Endothelial cell of umbilical vein (primary cell): ENCODE measurements at regions not wholly inside any gene's neighbourhood (a gene's known extent, or its start where the extent isn't known, plus 50 kb on each side); places are given as distances from the start of the nearest gene placed in this dataset.

Source experiments
- BruUV-seq: library from RNA; stranded (reverse); fragments of 400-500 nt; replicated peaks from 2 replicates; lab custom pipeline; 2021; lab: Mats Ljungman, UMichigan
- CTCF ChIA-PET: fragments of 300-600, 350-600 bp; sonication (Branson Sonifier 250); formaldehyde crosslinking; loops from one replicate; lab custom pipeline; 2021; ENCODE audit warnings: antibody characterized with exemption, inconsistent platforms; lab: Charles Lee
- POLR2A ChIA-PET: fragments of 300-600, 350-600 bp; sonication (Branson Sonifier 250); formaldehyde crosslinking; loops from one replicate; lab custom pipeline; 2021; ENCODE audit warnings: antibody characterized with exemption, inconsistent platforms; lab: Charles Lee
- DNase-seq: peaks from one replicate; pipeline ENCODE4 v3.0.0-alpha.2; 2011; ENCODE audit warnings: low read depth, low spot score
- FAIRE-seq: peaks from 2 replicates; lab custom pipeline; 2011; peaks lifted over from hg19 to GRCh38; lab: Jason Lieb, UNC
- H2AFZ ChIP-seq: 2 replicates; pipeline ENCODE4 v1.6.0; 2012; ENCODE audit warnings: low read depth, low read length, control low read depth, inconsistent platforms
- H3K27ac ChIP-seq: 2 replicates; pipeline ENCODE4 v1.5.1; 2011; ENCODE audit warnings: low read depth, mild to moderate bottlenecking, control low read depth, low read length, moderate library complexity; ENCODE audit not compliant: insufficient read depth
- H3K27me3 ChIP-seq, 2 experiments: 2 replicates each; pipeline versions ENCODE4 v1.6.0 to v1.6.1; 2011; ENCODE audit warnings: low read length in 2 of 2, mixed read lengths in 1 of 2; ENCODE audit not compliant: control insufficient read depth in 2 of 2, insufficient read depth in 2 of 2
- H3K36me3 ChIP-seq, 2 experiments: 2 replicates in 1 of 2; 3 replicates in 1 of 2; pipeline ENCODE4 v1.5.1; 2011; ENCODE audit warnings: low read length in 2 of 2, mild to moderate bottlenecking in 1 of 2, moderate library complexity in 1 of 2; ENCODE audit not compliant: control insufficient read depth in 2 of 2, insufficient read depth in 2 of 2; ENCODE audit errors: extremely low read depth in 1 of 2
- H3K4me1 ChIP-seq: 3 replicates; pipeline ENCODE4 v1.5.1; 2011; ENCODE audit warnings: mild to moderate bottlenecking, low read length; ENCODE audit not compliant: control insufficient read depth, insufficient read depth; ENCODE audit errors: extremely low read depth
- H3K4me2 ChIP-seq: 2 replicates; pipeline ENCODE4 v1.6.1; 2011; ENCODE audit warnings: low read length, control low read depth, mixed read lengths; ENCODE audit not compliant: insufficient read depth
- H3K4me3 ChIP-seq, 3 experiments: fragments of 200-600 bp in 1 of 3; sonication (generic), shearing (Covaris generic) in 1 of 3; replicated peaks in 1 of 3; 2 replicates each; pipeline ENCODE4 v1.5.1; 2011 to 2016; ENCODE audit warnings: control low read depth in 3 of 3, low read length in 3 of 3, mild to moderate bottlenecking in 2 of 3, inconsistent platforms in 1 of 3, low read depth in 1 of 3, moderate library complexity in 1 of 3; ENCODE audit not compliant: insufficient read depth in 1 of 3
- H3K79me2 ChIP-seq: 2 replicates; pipeline ENCODE4 v1.6.0; 2012; ENCODE audit warnings: low read length, inconsistent platforms; ENCODE audit not compliant: control insufficient read depth, insufficient read depth
- H3K9ac ChIP-seq: replicated peaks from 2 replicates; pipeline ENCODE3; 2011; ENCODE audit warnings: low read length, control low read depth; ENCODE audit not compliant: insufficient read depth; ENCODE audit errors: extremely low read depth
- H3K9me1 ChIP-seq: replicated peaks from 3 replicates; pipeline ENCODE4 v1.6.0; 2011; ENCODE audit warnings: mild to moderate bottlenecking, low read length; ENCODE audit not compliant: control insufficient read depth, insufficient read depth; ENCODE audit errors: extremely low read depth
- H3K9me3 ChIP-seq: replicated peaks from 2 replicates; pipeline ENCODE4 v1.5.1; 2012; ENCODE audit warnings: low read length, inconsistent platforms; ENCODE audit not compliant: control insufficient read depth, insufficient read depth
- H4K20me1 ChIP-seq: replicated peaks from 2 replicates; pipeline ENCODE3; 2011; ENCODE audit warnings: mild to moderate bottlenecking, low read length; ENCODE audit not compliant: control insufficient read depth, insufficient read depth; ENCODE audit errors: extremely low read depth
- CTCF ChIP-seq, 2 donors: IDR thresholded peaks; 1 replicate in 1 of 2; 2 replicates in 1 of 2; pipeline ENCODE4 v1.5.1; 2011; ENCODE audit warnings: low read length in 2 of 2, mild to moderate bottlenecking in 2 of 2, moderate library complexity in 2 of 2, control low read depth in 1 of 2, inconsistent platforms in 1 of 2, low read depth in 1 of 2; ENCODE audit not compliant: insufficient read depth in 1 of 2; ENCODE audit errors: extremely low read depth in 1 of 2
- EZH2 ChIP-seq: IDR thresholded peaks from 2 replicates; pipeline ENCODE4 v1.6.1; 2012; ENCODE audit warnings: borderline replicate concordance, low read depth, mild to moderate bottlenecking, moderate library complexity, low read length, inconsistent platforms; ENCODE audit not compliant: severe bottlenecking
- FOS ChIP-seq: IDR thresholded peaks from 2 replicates; pipeline ENCODE4 v1.6.1; 2011; ENCODE audit warnings: mild to moderate bottlenecking, low read length, moderate library complexity, borderline replicate concordance; ENCODE audit not compliant: insufficient read depth
- GATA2 ChIP-seq: IDR thresholded peaks from 2 replicates; pipeline ENCODE4 v1.7.0; 2011; ENCODE audit warnings: low read depth, mild to moderate bottlenecking, moderate library complexity, mixed read lengths, low read length; ENCODE audit not compliant: insufficient read length, insufficient read depth
- JUN ChIP-seq: IDR thresholded peaks from 2 replicates; pipeline ENCODE4 v1.6.1; 2011; ENCODE audit warnings: borderline replicate concordance, low read depth; ENCODE audit not compliant: insufficient read length, insufficient read depth
- MAX ChIP-seq: IDR thresholded peaks from 2 replicates; pipeline ENCODE4 v1.6.1; 2011; ENCODE audit not compliant: insufficient read depth, insufficient read length
- MYC ChIP-seq: IDR thresholded peaks from one replicate; pipeline ENCODE4 v1.6.1; 2011; ENCODE audit warnings: mild to moderate bottlenecking, low read depth, low read length
- POLR2A ChIP-seq: IDR thresholded peaks from 2 replicates; pipeline ENCODE4 v1.6.1; 2012; ENCODE audit warnings: low read depth, mild to moderate bottlenecking, control low read depth, low read length
- POLR2AphosphoS5 ChIP-seq: IDR thresholded peaks from 2 replicates; pipeline ENCODE4 v1.6.1; 2012; ENCODE audit warnings: low read depth, mild to moderate bottlenecking, control low read depth, low read length, moderate library complexity; ENCODE audit not compliant: insufficient read depth
- dilution Hi-C: fragments of 300-500 bp; cut with MboI; formaldehyde crosslinking; loops from one replicate; pipeline ENCODE4 v1.15.0; 2019; ENCODE audit warnings: low sequenced_read_pairs; ENCODE audit not compliant: extremely low pct_ligation_motif_present
- intact Hi-C: fragments of 100-400 bp; cut with micrococcal nuclease; formaldehyde crosslinking; loops from one replicate; pipeline ENCODE4 v1.10.0; 2022

- dilution Hi-C loops, result no loop called here
- FAIRE-seq (no peak), DNase-seq (no peak)
- ChIA-PET POLR2A (no interaction called here), CTCF (no interaction called here)
- intact Hi-C loops, result no loop called here
- Histone ChIP-seq H3K4me2 (no peak overlapping the region), H2AFZ (no peak overlapping the region), H3K27me3 (no peaks in the 10 kb centered on the region), H3K9me3 (no peaks in the 10 kb centered on the region), H3K9me1 (no peaks in the 10 kb centered on the region), H3K27ac (no peak overlapping the region), H3K4me3 (no peak overlapping the region), H4K20me1 (no peaks in the 10 kb centered on the region), H3K9ac (no peak overlapping the region), H3K79me2 (no peaks in the 10 kb centered on the region), H3K4me1 (no peaks in the 10 kb centered on the region), H3K36me3 (no peaks in the 10 kb centered on the region)
- TF ChIP-seq GATA2, result no peak
- TF ChIP-seq FOS, result no peak
- TF ChIP-seq POLR2AphosphoS5, result no peak
- TF ChIP-seq MYC, result no peak
- TF ChIP-seq JUN, result no peak
- TF ChIP-seq MAX, result no peak
- no peak for TF ChIP-seq EZH2
- TF ChIP-seq CTCF (IDR thresholded peaks at IDR 0.05; ENCODE audit: extremely low read depth in 1 of 2, insufficient read depth in 1 of 2, low read depth in 1 of 2, low read length in 2 of 2), result no peak
- TF ChIP-seq POLR2A, result no peak
- no TSS peak for BruUV-seq
Measured at GRCh38 chr3:95120921-95121320, 1058.1 kb downstream of the NSUN3 start.
